ENCODE measurements at regions not wholly inside any gene's neighbourhood (a gene's known extent, or its start where the extent isn't known, plus 50 kb on each side); places are given as distances from the start of the nearest gene placed in this dataset.

DNA sequence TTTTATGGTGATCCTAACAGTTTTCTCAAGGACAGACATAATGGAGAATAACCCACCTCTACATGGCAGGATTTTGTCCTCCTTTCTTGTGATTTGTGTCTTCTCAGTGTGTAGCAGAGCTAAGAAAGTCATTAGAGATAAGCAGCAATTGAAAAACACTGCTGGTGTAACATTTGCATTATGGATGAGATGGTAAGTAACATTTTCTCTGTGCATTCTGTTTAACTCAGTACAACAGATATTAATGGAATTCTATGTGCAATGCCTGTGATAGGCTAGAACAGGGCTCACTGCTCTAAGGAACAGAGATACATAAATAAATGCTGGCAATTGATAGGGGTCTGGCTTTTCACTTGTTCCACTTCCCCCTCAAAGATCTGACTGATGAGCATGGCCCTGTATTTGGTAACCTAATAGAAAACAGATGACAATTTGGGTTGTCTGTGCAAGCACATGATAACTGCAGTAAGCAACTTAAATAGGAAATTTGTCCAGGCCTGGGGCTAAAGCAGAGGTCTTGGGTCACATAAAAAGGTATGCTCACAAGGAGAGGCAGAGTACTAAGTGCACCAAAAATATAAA lies 560.3 kb upstream of the POM121L12 start:
- TF ChIP-seq CTCF (IDR thresholded peaks at IDR 0.05; ENCODE audit: low read length) (no peak), EZH2 (IDR thresholded peaks at IDR 0.05; ENCODE audit: borderline replicate concordance, low read length) (no peak)

Measured in OCI-LY1 (cell line).